ENCODE measurements at regions not wholly inside any gene's neighbourhood (a gene's known extent, or its start where the extent isn't known, plus 50 kb on each side); places are given as distances from the start of the nearest gene placed in this dataset.
A peak's percentile ranks its signal among the peaks of the same experiment; 100 is the strongest.

- DNase-seq (ENCODE audit: low read depth) = no peak
Observed at GRCh38 chr2:21393173-21393572, 269.4 kb downstream of the TDRD15 start.

- no peak for DNase-seq (ENCODE audit: low read depth)
Observed at GRCh38 chr2:21395366-21395765, 271.6 kb downstream of the TDRD15 start.

GRCh38 chr2:21396252-21396651 lies 272.5 kb downstream of the TDRD15 start:
- no peak for DNase-seq (ENCODE audit: low read depth)

- no peak for DNase-seq (ENCODE audit: low read depth)
Observed at GRCh38 chr2:21401022-21401698, 277.4 kb downstream of the TDRD15 start.

- no peak for DNase-seq (ENCODE audit: low read depth)
Observed at GRCh38 chr2:21404137-21404536, 280.4 kb downstream of the TDRD15 start.

- DNase-seq (ENCODE audit: low read depth) = no peak
Observed at GRCh38 chr2:21404827-21405625, 281.3 kb downstream of the TDRD15 start.

- no peak for DNase-seq (ENCODE audit: low read depth)
Observed at GRCh38 chr2:21406386-21406785, 282.6 kb downstream of the TDRD15 start.

GRCh38 chr2:21406911-21407310 lies 283.1 kb downstream of the TDRD15 start:
- peak; percentile 44 for DNase-seq (ENCODE audit: low read depth)

- no peak for DNase-seq (ENCODE audit: low read depth)
Observed at GRCh38 chr2:21407851-21408250, 284.1 kb downstream of the TDRD15 start.

- DNase-seq (ENCODE audit: low read depth) = no peak
Observed at GRCh38 chr2:21411741-21412140, 288.0 kb downstream of the TDRD15 start.

GRCh38 chr2:21412944-21413443 lies 289.2 kb downstream of the TDRD15 start:
- DNase-seq (ENCODE audit: low read depth) = no peak

GRCh38 chr2:21415234-21415633 lies 291.5 kb downstream of the TDRD15 start:
- DNase-seq (ENCODE audit: low read depth) = no peak

GRCh38 chr2:21416226-21416625 lies 292.5 kb downstream of the TDRD15 start:
- no peak for DNase-seq (ENCODE audit: low read depth)

- no peak for DNase-seq (ENCODE audit: low read depth)
Observed at GRCh38 chr2:21418456-21418855, 294.7 kb downstream of the TDRD15 start.

- no peak for DNase-seq (ENCODE audit: low read depth)
Observed at GRCh38 chr2:21420553-21421335, 297.0 kb downstream of the TDRD15 start.

- no peak for DNase-seq (ENCODE audit: low read depth)
Observed at GRCh38 chr2:21422050-21422449, 298.3 kb downstream of the TDRD15 start.

- no peak for DNase-seq (ENCODE audit: low read depth)
Observed at GRCh38 chr2:21422724-21423522, 299.2 kb downstream of the TDRD15 start.

GRCh38 chr2:21423854-21424253 lies 300.1 kb downstream of the TDRD15 start:
- no peak for DNase-seq (ENCODE audit: low read depth)

GRCh38 chr2:21424375-21424774 lies 300.6 kb downstream of the TDRD15 start:
- DNase-seq (ENCODE audit: low read depth) = no peak

GRCh38 chr2:21427606-21428005 lies 303.8 kb downstream of the TDRD15 start:
- DNase-seq (ENCODE audit: low read depth) = no peak

GRCh38 chr2:21428754-21429153 lies 305.0 kb downstream of the TDRD15 start:
- no peak for DNase-seq (ENCODE audit: low read depth)
